Thoracic aorta (tissue), 2 donors: ENCODE measurements at regions not wholly inside any gene's neighbourhood (a gene's known extent, or its start where the extent isn't known, plus 50 kb on each side); places are given as distances from the start of the nearest gene placed in this dataset.

ENCODE experiments used
- ATAC-seq: fragments of 150-250 bp; one replicate; pipeline ENCODE4 v1.8.0; 2017; ENCODE audit warnings: low read depth; ENCODE audit not compliant: insufficient number of reproducible peaks, low FRiP score
- DNase-seq: peaks from one replicate; pipeline ENCODE4 v3.0.0-alpha.2; 2020; ENCODE audit warnings: low spot score
- H3K27ac ChIP-seq, 2 donors: fragments of 200-600 bp; sonication (generic); 1 replicate in 1 of 2; 2 replicates in 1 of 2; pipeline ENCODE4 v1.5.1; 2016; ENCODE audit warnings: mild to moderate bottlenecking in 2 of 2, moderate library complexity in 2 of 2
- H3K27me3 ChIP-seq: fragments of 200-600 bp; sonication (generic); replicated peaks from 2 replicates; pipeline ENCODE4 v1.6.0; 2016; ENCODE audit warnings: mild to moderate bottlenecking; ENCODE audit not compliant: insufficient read depth
- H3K36me3 ChIP-seq: fragments of 200-600 bp; sonication (generic); one replicate; pipeline ENCODE4 v1.5.1; 2016
- H3K4me1 ChIP-seq, 2 donors: fragments of 200-600 bp; sonication (generic); 1 replicate in 1 of 2; 2 replicates in 1 of 2; pipeline versions ENCODE4 v1.5.1 to v1.6.0; 2016; ENCODE audit warnings: low read depth in 2 of 2, mild to moderate bottlenecking in 1 of 2; ENCODE audit not compliant: control insufficient read depth in 1 of 2
- H3K4me3 ChIP-seq: fragments of 200-600 bp; sonication (generic); 2 replicates; pipeline ENCODE4 v1.5.1; 2016; ENCODE audit warnings: mild to moderate bottlenecking
- H3K9me3 ChIP-seq: fragments of 200-600 bp; sonication (generic); 2 replicates; pipeline ENCODE4 v1.5.1; 2016
- TF ChIP-seq, protein P1 (sequence below): fragments of 200-600 bp; sonication (generic); IDR thresholded peaks from one replicate; pipeline ENCODE4 v1.5.1; 2019; ENCODE audit warnings: antibody characterized with exemption

DNA sequence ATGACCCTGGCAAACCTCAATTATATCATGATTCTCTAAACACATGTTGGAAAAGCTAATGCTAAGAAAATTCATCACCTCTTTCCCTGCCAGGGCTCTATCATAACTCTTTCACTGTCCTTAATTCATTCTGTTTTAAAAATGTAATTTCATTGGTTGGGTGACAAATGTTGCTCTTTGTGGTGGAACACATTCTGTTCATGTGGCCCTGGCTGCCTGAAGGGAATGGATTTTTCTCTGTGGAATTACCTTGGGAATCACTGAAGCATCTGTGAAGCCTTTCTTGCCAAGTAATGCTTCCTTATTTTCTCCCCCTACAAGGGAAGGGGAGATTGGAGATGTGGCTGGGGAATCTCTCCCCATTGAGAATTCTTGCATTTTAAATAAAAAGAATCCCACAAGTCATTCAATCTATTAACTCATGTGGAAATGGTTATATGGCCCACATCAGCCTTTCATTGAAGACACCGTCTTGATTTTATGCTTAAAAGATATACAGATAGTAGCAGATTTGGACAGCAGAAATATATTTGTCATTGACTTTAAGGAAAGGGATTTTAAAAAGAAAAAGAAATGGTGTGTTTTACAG lies 201.8 kb upstream of the NMUR2 start:
- ATAC-seq (no peak), DNase-seq (no peak)
- no peaks in the 10 kb centered on the region for H3K27me3 ChIP-seq
- TF ChIP-seq, protein P1, sequence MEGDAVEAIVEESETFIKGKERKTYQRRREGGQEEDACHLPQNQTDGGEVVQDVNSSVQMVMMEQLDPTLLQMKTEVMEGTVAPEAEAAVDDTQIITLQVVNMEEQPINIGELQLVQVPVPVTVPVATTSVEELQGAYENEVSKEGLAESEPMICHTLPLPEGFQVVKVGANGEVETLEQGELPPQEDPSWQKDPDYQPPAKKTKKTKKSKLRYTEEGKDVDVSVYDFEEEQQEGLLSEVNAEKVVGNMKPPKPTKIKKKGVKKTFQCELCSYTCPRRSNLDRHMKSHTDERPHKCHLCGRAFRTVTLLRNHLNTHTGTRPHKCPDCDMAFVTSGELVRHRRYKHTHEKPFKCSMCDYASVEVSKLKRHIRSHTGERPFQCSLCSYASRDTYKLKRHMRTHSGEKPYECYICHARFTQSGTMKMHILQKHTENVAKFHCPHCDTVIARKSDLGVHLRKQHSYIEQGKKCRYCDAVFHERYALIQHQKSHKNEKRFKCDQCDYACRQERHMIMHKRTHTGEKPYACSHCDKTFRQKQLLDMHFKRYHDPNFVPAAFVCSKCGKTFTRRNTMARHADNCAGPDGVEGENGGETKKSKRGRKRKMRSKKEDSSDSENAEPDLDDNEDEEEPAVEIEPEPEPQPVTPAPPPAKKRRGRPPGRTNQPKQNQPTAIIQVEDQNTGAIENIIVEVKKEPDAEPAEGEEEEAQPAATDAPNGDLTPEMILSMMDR = no peak
- H3K4me1 ChIP-seq = peaks cover 3 to 8% of the 10 kb centered on the region in 2 donors
- H3K36me3 ChIP-seq = no peaks in the 10 kb centered on the region
- H3K9me3 ChIP-seq = no peaks in the 10 kb centered on the region
- H3K4me3 ChIP-seq = no peak overlapping the region
- no peak overlapping the region for H3K27ac ChIP-seq

DNA sequence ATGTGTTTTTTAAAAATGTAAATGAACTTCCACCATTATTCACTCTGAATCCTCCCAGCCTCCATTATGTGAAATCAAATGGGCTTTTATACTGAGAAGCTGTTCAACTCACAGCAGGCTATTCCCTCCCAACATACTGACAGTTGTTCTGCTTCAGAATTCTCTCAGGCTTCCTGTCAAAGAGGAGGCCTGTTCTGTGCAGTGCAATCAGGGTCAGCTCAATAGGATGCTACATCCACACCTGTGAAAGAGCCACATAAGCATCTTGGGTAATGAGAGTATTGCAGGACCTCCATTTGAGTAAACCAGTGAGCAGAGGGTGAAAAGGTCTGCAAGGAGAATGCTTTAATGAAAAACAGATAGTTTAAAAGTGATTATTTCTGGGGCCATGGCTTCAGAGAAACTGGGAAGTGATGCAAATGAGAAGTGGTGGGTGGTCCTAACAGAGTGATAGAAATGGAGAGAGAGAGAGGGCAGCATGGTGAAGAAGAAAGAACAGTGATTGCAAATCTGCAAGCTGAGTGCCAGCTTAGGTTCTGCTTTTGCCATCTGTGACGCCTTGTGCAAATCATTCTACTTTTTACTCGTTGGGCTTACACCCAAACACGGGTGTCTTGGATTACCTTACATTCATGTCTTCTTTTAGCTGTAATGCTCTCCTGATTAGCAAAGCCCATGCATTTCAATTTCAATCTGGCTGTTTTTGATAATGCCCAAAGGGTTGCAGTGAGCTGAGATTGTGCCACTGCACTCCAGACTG lies 202.5 kb upstream of the NMUR2 start:
- no peaks in the 10 kb centered on the region for H3K9me3 ChIP-seq
- H3K27ac ChIP-seq = no peak overlapping the region
- TF ChIP-seq, protein P1 = no peak
- H3K4me3 ChIP-seq = no peak overlapping the region
- H3K36me3 ChIP-seq = no peaks in the 10 kb centered on the region
- peaks cover 0 to under 1% of the 10 kb centered on the region in 2 donors for H3K4me1 ChIP-seq
- DNase-seq = no peak
- no peak for ATAC-seq
- H3K27me3 ChIP-seq = no peaks in the 10 kb centered on the region

DNA sequence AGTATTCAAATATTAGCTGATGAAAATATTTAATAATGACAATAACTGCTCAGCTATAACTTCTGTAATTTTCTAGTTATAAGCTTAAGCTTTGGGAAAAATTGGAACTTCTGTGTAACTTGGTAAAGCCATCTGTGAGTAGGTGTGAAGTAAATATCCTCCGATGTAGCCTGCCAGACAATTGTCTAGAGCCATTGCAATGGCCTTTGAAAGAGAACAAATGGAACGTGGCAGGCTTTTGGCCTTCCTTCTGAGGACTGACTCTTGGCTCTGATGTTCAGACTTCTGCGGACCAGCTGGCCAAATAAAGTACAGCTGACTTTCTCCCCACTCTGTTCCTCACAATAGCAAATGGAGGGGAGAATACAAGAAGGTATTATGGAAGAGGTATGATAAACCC lies 203.4 kb upstream of the NMUR2 start:
- H3K27me3 ChIP-seq = no peaks in the 10 kb centered on the region
- no peak overlapping the region for H3K27ac ChIP-seq
- TF ChIP-seq, protein P1 = no peak
- no peaks in the 10 kb centered on the region for H3K36me3 ChIP-seq
- no peaks in the 10 kb centered on the region for H3K9me3 ChIP-seq
- DNase-seq (no peak), ATAC-seq (no peak)
- H3K4me3 ChIP-seq = no peak overlapping the region
- no peaks in the 10 kb centered on the region for H3K4me1 ChIP-seq

DNA sequence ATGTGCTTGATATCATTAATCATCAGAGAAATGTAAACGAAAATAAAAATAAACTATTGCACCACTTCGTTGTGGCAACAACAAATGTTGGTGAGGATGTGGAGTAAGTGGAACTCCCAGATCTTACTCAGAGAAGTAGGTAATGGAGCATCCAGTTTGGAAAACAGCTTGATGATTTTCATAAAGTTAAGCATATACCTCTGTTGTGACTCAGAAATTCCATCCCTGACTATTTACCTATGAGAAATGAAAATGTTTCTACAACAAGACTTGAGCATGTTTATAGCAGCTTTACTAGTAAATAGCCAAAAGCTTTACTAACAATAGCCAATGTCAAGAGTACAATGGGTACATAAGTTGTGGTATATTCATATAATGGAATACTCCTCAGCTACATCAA lies 214.7 kb upstream of the NMUR2 start:
- DNase-seq (no peak), ATAC-seq (no peak)
- TF ChIP-seq, protein P1 = no peak
- H3K4me3 ChIP-seq = no peak overlapping the region
- no peaks in the 10 kb centered on the region for H3K27me3 ChIP-seq
- H3K27ac ChIP-seq = no peak overlapping the region
- H3K36me3 ChIP-seq = no peaks in the 10 kb centered on the region
- no peaks in the 10 kb centered on the region for H3K9me3 ChIP-seq
- peaks cover 0 to 4% of the 10 kb centered on the region in 2 donors for H3K4me1 ChIP-seq

DNA sequence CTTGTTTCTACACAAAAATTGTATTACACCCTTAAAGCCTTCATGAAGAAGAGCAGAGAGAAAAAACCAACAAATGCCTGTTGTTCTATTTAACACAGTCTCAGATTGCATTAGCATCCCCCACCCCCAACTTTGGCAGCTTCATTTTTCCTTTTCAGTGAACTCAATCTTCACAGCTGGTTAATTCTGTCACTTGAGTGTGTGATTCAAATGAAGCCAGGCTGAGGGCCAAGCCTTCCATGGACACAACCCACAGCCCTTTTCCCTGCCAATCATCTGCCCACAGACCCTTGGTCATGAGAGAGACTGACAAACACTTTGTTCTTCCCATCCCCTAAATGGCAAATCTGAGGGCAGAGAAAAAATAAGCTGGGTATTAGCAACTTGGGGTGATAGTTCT lies 217.5 kb upstream of the NMUR2 start:
- Histone ChIP-seq H3K36me3 (no peaks in the 10 kb centered on the region), H3K4me3 (no peak overlapping the region), H3K27ac (no peak overlapping the region), H3K27me3 (no peaks in the 10 kb centered on the region), H3K4me1 (peaks cover 0 to 8% of the 10 kb centered on the region in 2 donors), H3K9me3 (no peaks in the 10 kb centered on the region)
- TF ChIP-seq, protein P1 = no peak
- ATAC-seq = no peak
- DNase-seq = no peak
